RKO (cell line): ENCODE measurements at regions not wholly inside any gene's neighbourhood (a gene's known extent, or its start where the extent isn't known, plus 50 kb on each side); places are given as distances from the start of the nearest gene placed in this dataset.

Source experiments
- DNase-seq: peaks from one replicate; pipeline ENCODE4 v3.0.0-alpha.2; 2016; ENCODE audit warnings: low spot score

GRCh38 chr18:14905350-14905749, 157.4 kb downstream of the ANKRD30B start:
- DNase-seq, result no peak

GRCh38 chr18:14905979-14906378, 158.0 kb downstream of the ANKRD30B start:
- no peak for DNase-seq

GRCh38 chr18:14907420-14907819, 159.4 kb downstream of the ANKRD30B start:
- no peak for DNase-seq

- no peak for DNase-seq
Observed at GRCh38 chr18:14908541-14908940, 160.6 kb downstream of the ANKRD30B start.

- no peak for DNase-seq
Observed at GRCh38 chr18:14912967-14913366, 165.0 kb downstream of the ANKRD30B start.

GRCh38 chr18:14914121-14914520, 166.1 kb downstream of the ANKRD30B start:
- no peak for DNase-seq

- DNase-seq, result no peak
Observed at GRCh38 chr18:14914771-14915170, 166.8 kb downstream of the ANKRD30B start.

- no peak for DNase-seq
Observed at GRCh38 chr18:14916181-14916580, 168.2 kb downstream of the ANKRD30B start.

GRCh38 chr18:14916851-14917250, 168.9 kb downstream of the ANKRD30B start:
- no peak for DNase-seq

GRCh38 chr18:14917311-14917710, 169.3 kb downstream of the ANKRD30B start:
- DNase-seq, result no peak

GRCh38 chr18:14919666-14920065, 171.7 kb downstream of the ANKRD30B start:
- no peak for DNase-seq

GRCh38 chr18:14921031-14921430, 173.1 kb downstream of the ANKRD30B start:
- no peak for DNase-seq

- DNase-seq, result no peak
Observed at GRCh38 chr18:14921547-14921946, 173.6 kb downstream of the ANKRD30B start.

- DNase-seq, result no peak
Observed at GRCh38 chr18:14922031-14922430, 174.1 kb downstream of the ANKRD30B start.

- no peak for DNase-seq
Observed at GRCh38 chr18:14922965-14923565, 175.1 kb downstream of the ANKRD30B start.

- peak; percentile 5 for DNase-seq
Observed at GRCh38 chr18:14924226-14924625, 176.3 kb downstream of the ANKRD30B start.

GRCh38 chr18:14925281-14925709, 177.3 kb downstream of the ANKRD30B start:
- DNase-seq, result no peak

- no peak for DNase-seq
Observed at GRCh38 chr18:14927701-14928100, 179.7 kb downstream of the ANKRD30B start.

- DNase-seq, result no peak
Observed at GRCh38 chr18:14928396-14928795, 180.4 kb downstream of the ANKRD30B start.

GRCh38 chr18:14930076-14930475, 182.1 kb downstream of the ANKRD30B start:
- DNase-seq, result no peak

- DNase-seq, result no peak
Observed at GRCh38 chr18:14930576-14930975, 182.6 kb downstream of the ANKRD30B start.

GRCh38 chr18:14933049-14933851, 185.3 kb downstream of the ANKRD30B start:
- DNase-seq, result no peak

GRCh38 chr18:14933964-14934363, 186.0 kb downstream of the ANKRD30B start:
- DNase-seq, result no peak

- DNase-seq, result no peak
Observed at GRCh38 chr18:14935210-14935609, 187.2 kb downstream of the ANKRD30B start.
